ENCODE measurements at regions not wholly inside any gene's neighbourhood (a gene's known extent, or its start where the extent isn't known, plus 50 kb on each side); places are given as distances from the start of the nearest gene placed in this dataset.

DNA sequence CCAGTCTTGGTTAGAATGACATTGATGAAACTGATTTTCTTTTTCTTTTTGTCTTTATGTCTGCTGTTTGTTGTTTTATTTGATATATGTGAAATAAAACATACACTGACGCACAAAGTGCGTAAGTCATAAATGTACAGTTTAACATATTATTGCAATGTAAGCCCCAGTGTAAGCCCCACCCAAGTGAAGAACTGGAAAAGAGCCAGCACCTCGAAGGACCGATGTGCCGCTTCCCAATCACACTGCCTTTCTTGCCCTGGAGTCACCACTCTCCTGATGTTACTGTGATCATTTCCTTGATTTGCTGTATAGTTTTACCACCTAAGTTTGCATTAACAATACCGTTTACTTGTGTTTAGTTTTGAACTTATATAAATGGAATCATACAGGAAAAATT lies 128.4 kb upstream of the LPP start:
- in situ Hi-C loops (cut with MboI; ENCODE audit: low sequenced_read_pairs), result loop anchor here (25.0 kb wide), 1 partner anchor 937 kb away; no protein-coding TSS in a partner anchor
- Histone ChIP-seq H2BK5ac (ENCODE audit: low read depth, low read length, poor library complexity, severe bottlenecking) (no peak overlapping the region), H3K4me2 (ENCODE audit: low read depth, low read length) (no peak overlapping the region), H3K27ac (ENCODE audit: insufficient read depth, low read length) (no peak overlapping the region), H4K8ac (ENCODE audit: low read depth in 2 of 2, low read length in 2 of 2) (no peak overlapping the region), H2BK20ac (ENCODE audit: low read depth, low read length) (no peak overlapping the region), H2AK9ac (replicated peaks; ENCODE audit: low read depth, low read length, poor library complexity) (no peak overlapping the region), H2AK5ac (ENCODE audit: low read depth, low read length) (no peak overlapping the region), H3K56ac (ENCODE audit: extremely low read depth, insufficient read depth, low read length) (no peak overlapping the region), H4K91ac (ENCODE audit: insufficient read depth, low read depth, low read length) (no peak overlapping the region), H2BK15ac (ENCODE audit: low read depth, low read length) (no peak overlapping the region), H3K79me1 (ENCODE audit: low read depth in 1 of 2, low read length in 2 of 2) (no peaks in the 10 kb centered on the region), H3K27me3 (ENCODE audit: control insufficient read depth, insufficient read depth, low read length) (no peaks in the 10 kb centered on the region), H3K9me1 (ENCODE audit: insufficient read depth, low read length) (no peaks in the 10 kb centered on the region), H3K14ac (replicated peaks; ENCODE audit: low read depth, low read length) (no peak overlapping the region), H3K36me3 (ENCODE audit: control insufficient read depth, insufficient read depth, low read length) (no peaks in the 10 kb centered on the region), H3K4ac (ENCODE audit: low read depth, low read length) (no peak overlapping the region), H4K20me1 (ENCODE audit: insufficient read depth, low read length) (no peaks in the 10 kb centered on the region), H3K9me3 (ENCODE audit: control insufficient read depth, insufficient read depth, low read length) (no peaks in the 10 kb centered on the region), H3K18ac (ENCODE audit: low read depth, low read length) (no peak overlapping the region), H3K4me1 (ENCODE audit: control insufficient read depth, insufficient read depth, low read length) (peaks cover 5% of the 10 kb centered on the region), H3K9ac (ENCODE audit: low read depth, low read length) (no peak overlapping the region), H2BK120ac (ENCODE audit: low read depth, low read length) (no peak overlapping the region), H4K5ac (ENCODE audit: low read depth, low read length) (no peak overlapping the region), H2AFZ (replicated peaks; ENCODE audit: low read length, poor library complexity) (no peak overlapping the region), H3K23ac (ENCODE audit: low read depth, low read length) (no peak overlapping the region), H3K4me3 (ENCODE audit: insufficient read depth, low read depth, low read length) (no peak overlapping the region)
- CTCF ChIA-PET, result no interaction called here
- DNase-seq, result no peak
- WGBS, 2 experiments (ENCODE audit: extremely low coverage in 2 of 2, insufficient read length in 1 of 2), result no CpG with 5 or more reads among the region's 6 CpGs
- no peak for ATAC-seq (ENCODE audit: low read depth)
- BruUV-seq (replicated peaks), result no TSS peak
- dilution Hi-C loops (cut with HindIII; ENCODE audit: low sequenced_read_pairs, unreplicated experiment), result no loop called here
- POLR2A ChIA-PET (ENCODE audit: unreplicated experiment), result no interaction called here
- intact Hi-C loops (cut with micrococcal nuclease), result no loop called here
- TF ChIP-seq BHLHE40 (IDR thresholded peaks at IDR 0.05; ENCODE audit: low read depth, low read length) (no peak), SMC3 (IDR thresholded peaks at IDR 0.05; ENCODE audit: low read depth, low read length) (no peak)

Measured in IMR-90 (cell line).